Right kidney (tissue), 1 donor: ENCODE measurements at regions not wholly inside any gene's neighbourhood (a gene's known extent, or its start where the extent isn't known, plus 50 kb on each side); places are given as distances from the start of the nearest gene placed in this dataset.
"Not testable (repeated sequence)": the region's sequence is repeated elsewhere in the genome, so short reads cannot be mapped to it uniquely, and the experiment has no call there.

ENCODE experiments used
- DNase-seq: peaks from one replicate; pipeline ENCODE4 v3.0.0-alpha.2; 2016

GRCh38 chr9:85487872-85488271 lies 253.9 kb downstream of the AGTPBP1 start:
- DNase-seq: no peak

- no peak for DNase-seq
Measured at GRCh38 chr9:85484235-85484634, 257.5 kb downstream of the AGTPBP1 start.

- DNase-seq: no peak
Measured at GRCh38 chr9:85483208-85483607, 258.5 kb downstream of the AGTPBP1 start.

- no peak for DNase-seq
Measured at GRCh38 chr9:85479305-85479704, 262.4 kb downstream of the AGTPBP1 start.

GRCh38 chr9:85478847-85479246 lies 262.9 kb downstream of the AGTPBP1 start:
- DNase-seq: no peak

GRCh38 chr9:85474896-85475295 lies 266.9 kb downstream of the AGTPBP1 start:
- DNase-seq: not testable (repeated sequence)

GRCh38 chr9:85471791-85472190 lies 270.0 kb downstream of the AGTPBP1 start:
- DNase-seq: no peak

GRCh38 chr9:85469041-85469440 lies 272.7 kb downstream of the AGTPBP1 start:
- no peak for DNase-seq

- DNase-seq: no peak
Measured at GRCh38 chr9:85466834-85467233, 274.9 kb downstream of the AGTPBP1 start.

GRCh38 chr9:85458114-85458864 lies 283.5 kb downstream of the AGTPBP1 start:
- not testable (repeated sequence) for DNase-seq

- no peak for DNase-seq
Measured at GRCh38 chr9:85453850-85454249, 287.9 kb downstream of the AGTPBP1 start.

GRCh38 chr9:85452841-85453240 lies 288.9 kb downstream of the AGTPBP1 start:
- no peak for DNase-seq

GRCh38 chr9:85451680-85452079 lies 290.1 kb downstream of the AGTPBP1 start:
- no peak for DNase-seq

GRCh38 chr9:85445887-85446286 lies 295.9 kb downstream of the AGTPBP1 start:
- no peak for DNase-seq

GRCh38 chr9:85444243-85444642 lies 297.5 kb downstream of the AGTPBP1 start:
- DNase-seq: no peak

GRCh38 chr9:85443190-85443598 lies 298.6 kb downstream of the AGTPBP1 start:
- no peak for DNase-seq

GRCh38 chr9:85439791-85440190 lies 302.0 kb downstream of the AGTPBP1 start:
- no peak for DNase-seq

GRCh38 chr9:85433956-85434355 lies 307.8 kb downstream of the AGTPBP1 start:
- DNase-seq: not testable (repeated sequence)

- DNase-seq: not testable (repeated sequence)
Measured at GRCh38 chr9:85433551-85433950, 308.2 kb downstream of the AGTPBP1 start.

GRCh38 chr9:85433046-85433445 lies 308.7 kb downstream of the AGTPBP1 start:
- no peak for DNase-seq

GRCh38 chr9:85432599-85432998 lies 309.2 kb downstream of the AGTPBP1 start:
- no peak for DNase-seq

- no peak for DNase-seq
Measured at GRCh38 chr9:85431339-85432102, 310.2 kb downstream of the AGTPBP1 start.

- DNase-seq: no peak
Measured at GRCh38 chr9:85430659-85431338, 311.0 kb downstream of the AGTPBP1 start.
